GM12878 (cell line): ENCODE measurements at regions not wholly inside any gene's neighbourhood (a gene's known extent, or its start where the extent isn't known, plus 50 kb on each side); places are given as distances from the start of the nearest gene placed in this dataset.

Experiments used
- ATAC-seq: fragments of 200-7000 bp; cut with Tn5 transposase; 3 replicates; pipeline ENCODE4 v1.9.1; 2020; ENCODE audit warnings: mild to moderate bottlenecking, moderate library complexity
- BruUV-seq: library from RNA; stranded (reverse); fragments of 400-500 nt; replicated peaks from 2 replicates; lab custom pipeline; 2021; lab: Mats Ljungman, UMichigan
- CTCF ChIA-PET: fragments of 300-600 bp; sonication (Branson Sonifier 250); formaldehyde crosslinking; extraction: SDS; loops from one replicate; lab custom pipeline; 2021; ENCODE audit warnings: inconsistent platforms; lab: Yijun Ruan, JAX
- POLR2A ChIA-PET: fragments of 350-600 bp; formaldehyde crosslinking; extraction: SDS; loops from one replicate; lab custom pipeline; 2021; ENCODE audit warnings: inconsistent platforms; lab: Charles Lee
- RAD21 ChIA-PET: fragments of 300-600 bp; sonication (Branson Sonifier 250); formaldehyde crosslinking; loops from one replicate; lab custom pipeline; 2023; ENCODE audit warnings: antibody characterized with exemption; ENCODE audit not compliant: unreplicated experiment; lab: Charles Lee
- SMC1A ChIA-PET: fragments of 300-600 bp; sonication (Branson Sonifier 250); formaldehyde crosslinking; loops from one replicate; lab custom pipeline; 2023; ENCODE audit not compliant: unreplicated experiment, uncharacterized antibody; lab: Charles Lee
- DNase-seq: peaks from one replicate; pipeline ENCODE4 v3.0.0-alpha.2; 2011; ENCODE audit warnings: low read depth, low spot score
- FAIRE-seq: peaks from 3 replicates; lab custom pipeline; 2011; peaks lifted over from hg19 to GRCh38; lab: Jason Lieb, UNC
- H2AFZ ChIP-seq: 2 replicates; pipeline ENCODE4 v1.6.0; 2011; ENCODE audit warnings: low read depth, low read length, control low read depth; ENCODE audit not compliant: control insufficient read depth
- H3K27ac ChIP-seq: 2 replicates; pipeline ENCODE4 v1.5.1; 2011; ENCODE audit warnings: control low read depth; ENCODE audit not compliant: control insufficient read depth, insufficient read depth
- H3K27me3 ChIP-seq, 2 experiments: replicated peaks in 1 of 2; 2 replicates each; pipeline versions ENCODE4 v1.6.0 to v1.6.1; 2011; ENCODE audit warnings: low read length in 1 of 2; ENCODE audit not compliant: control insufficient read depth in 2 of 2, insufficient read depth in 2 of 2
- H3K36me3 ChIP-seq, 2 experiments: 2 replicates each; pipeline ENCODE4 v1.5.1; 2011; ENCODE audit warnings: low read length in 1 of 2; ENCODE audit not compliant: control insufficient read depth in 2 of 2, insufficient read depth in 2 of 2
- H3K4me1 ChIP-seq: 2 replicates; pipeline ENCODE4 v1.6.1; 2011; ENCODE audit warnings: mild to moderate bottlenecking, low read length, moderate library complexity, mixed read lengths; ENCODE audit not compliant: control insufficient read depth, insufficient read depth
- H3K4me2 ChIP-seq: 2 replicates; pipeline ENCODE4 v1.6.0; 2011; ENCODE audit warnings: control low read depth; ENCODE audit not compliant: control insufficient read depth, insufficient read depth
- H3K4me3 ChIP-seq: fragments of 200-600 bp; sonication (generic); 2 replicates; pipeline ENCODE4 v1.5.1; 2016
- H3K79me2 ChIP-seq: 2 replicates; pipeline ENCODE4 v1.6.0; 2011; ENCODE audit warnings: low read length; ENCODE audit not compliant: control insufficient read depth, insufficient read depth
- H3K9ac ChIP-seq: 2 replicates; pipeline ENCODE4 v1.8.0; 2011; ENCODE audit warnings: low read length, control low read depth, mixed read lengths; ENCODE audit not compliant: control insufficient read depth, insufficient read depth
- H3K9me3 ChIP-seq: replicated peaks from 3 replicates; pipeline ENCODE4 v1.5.1; 2011; ENCODE audit warnings: mild to moderate bottlenecking, low read length; ENCODE audit not compliant: control insufficient read depth, insufficient read depth
- H4K20me1 ChIP-seq: 2 replicates; pipeline ENCODE4 v1.6.0; 2011; ENCODE audit not compliant: control insufficient read depth, insufficient read depth
- BRCA1 ChIP-seq: IDR thresholded peaks from 2 replicates; pipeline ENCODE4 v1.6.1; 2011; ENCODE audit warnings: low read depth, low read length, improper control_type of control experiment
- CREM ChIP-seq: IDR thresholded peaks from 2 replicates; pipeline ENCODE4 v1.6.1; 2014; ENCODE audit warnings: antibody characterized with exemption, low read depth
- DPF2 ChIP-seq: fragments of 450-650 bp; IDR thresholded peaks from 2 replicates; pipeline ENCODE4 v1.6.1; 2017; ENCODE audit warnings: mild to moderate bottlenecking
- EP300 ChIP-seq, 2 experiments: fragments of 150-350 bp in 1 of 2; IDR thresholded peaks; 2 replicates each; pipeline ENCODE4 v1.6.1; 2011 to 2012; ENCODE audit warnings: low read depth in 2 of 2, low read length in 2 of 2, borderline replicate concordance in 1 of 2, improper control_type of control experiment in 1 of 2, inconsistent platforms in 1 of 2; ENCODE audit not compliant: control insufficient read depth in 1 of 2
- EZH2 ChIP-seq: IDR thresholded peaks from 2 replicates; pipeline ENCODE4 v1.6.1; 2012; ENCODE audit warnings: low read depth, mild to moderate bottlenecking, control low read depth, inconsistent platforms, low read length, borderline replicate concordance; ENCODE audit not compliant: control insufficient read depth
- GABPA ChIP-seq: IDR thresholded peaks from 2 replicates; pipeline ENCODE4 v1.6.1; 2014; ENCODE audit warnings: antibody characterized with exemption, low read depth, mild to moderate bottlenecking, inconsistent platforms
- GATAD2B ChIP-seq: fragments of 450-650 bp; conservative IDR thresholded peaks from 2 replicates; pipeline ENCODE4 v1.6.1; 2017; ENCODE audit warnings: low read depth, mild to moderate bottlenecking, moderate library complexity
- IKZF2 ChIP-seq, 2 experiments: fragments of 450-650 bp; IDR thresholded peaks; 2 replicates each; pipeline ENCODE4 v1.6.1; 2017; ENCODE audit warnings: mild to moderate bottlenecking in 2 of 2, moderate library complexity in 2 of 2
- IRF3 ChIP-seq: fragments of 450-650 bp; IDR thresholded peaks from 2 replicates; pipeline ENCODE4 v1.6.1; 2014; ENCODE audit warnings: mild to moderate bottlenecking
- NFYB ChIP-seq: IDR thresholded peaks from 2 replicates; pipeline ENCODE4 v1.6.1; 2011; ENCODE audit warnings: low read depth, mild to moderate bottlenecking, low read length, improper control_type of control experiment, moderate library complexity; ENCODE audit not compliant: insufficient read depth
- PML ChIP-seq: IDR thresholded peaks from 2 replicates; pipeline ENCODE4 v1.6.1; 2012; ENCODE audit warnings: low read length, inconsistent platforms
- POLR2A ChIP-seq: IDR thresholded peaks from 2 replicates; pipeline ENCODE4 v1.6.1; 2011; ENCODE audit warnings: low read depth, mild to moderate bottlenecking, low read length
- POLR2AphosphoS5 ChIP-seq: IDR thresholded peaks from 2 replicates; pipeline ENCODE4 v1.6.1; 2011; ENCODE audit warnings: mild to moderate bottlenecking, low read length, inconsistent platforms
- RELA ChIP-seq: fragments of 450-650 bp; IDR thresholded peaks from 2 replicates; pipeline ENCODE4 v1.8.0; 2014; ENCODE audit warnings: borderline replicate concordance; ENCODE audit not compliant: partially characterized antibody
- RUNX3 ChIP-seq: IDR thresholded peaks from 2 replicates; pipeline ENCODE4 v1.6.1; 2012; ENCODE audit warnings: low read length, inconsistent platforms
- SMARCA5 ChIP-seq: fragments of 450-650 bp; IDR thresholded peaks from 2 replicates; pipeline ENCODE4 v1.6.1; 2017; ENCODE audit warnings: mild to moderate bottlenecking
- SRF ChIP-seq, 2 experiments: IDR thresholded peaks; 2 replicates each; pipeline ENCODE4 v1.6.1; 2011; ENCODE audit warnings: low read depth in 2 of 2, low read length in 2 of 2, mild to moderate bottlenecking in 1 of 2, moderate library complexity in 1 of 2
- TCF3 ChIP-seq: IDR thresholded peaks from 2 replicates; pipeline ENCODE4 v1.6.1; 2012; ENCODE audit warnings: low read depth, mild to moderate bottlenecking, low read length, borderline replicate concordance; ENCODE audit not compliant: insufficient read depth
- WGBS: methylation state at CpG from one replicate; pipeline ENCODE4 v1.1.6; 2016; ENCODE audit warnings: low lambda C conversion rate; ENCODE audit not compliant: insufficient replicate concordance, insufficient coverage; ENCODE audit errors: missing lambda C conversion rate; 5-methylcytosine and 5-hydroxymethylcytosine counted together
- in situ Hi-C: fragments of 300-500 bp; cut with MboI; formaldehyde crosslinking; loops from 9 replicates; pipeline ENCODE4 v1.14.3; 2018; ENCODE audit warnings: mixed read lengths
- intact Hi-C: fragments of 100-400 bp; cut with micrococcal nuclease; formaldehyde crosslinking; loops from one replicate; pipeline ENCODE4 v1.14.2; 2022; ENCODE audit not compliant: unreplicated experiment
- TF ChIP-seq, protein P1 (sequence below), 3 experiments: IDR thresholded peaks in 2 of 3; conservative IDR thresholded peaks in 1 of 3; 2 replicates each; pipeline ENCODE4 v1.5.1; 2011; ENCODE audit warnings: low read depth in 3 of 3, low read length in 3 of 3, mild to moderate bottlenecking in 3 of 3, control low read depth in 2 of 3, moderate library complexity in 2 of 3, inconsistent platforms in 1 of 3, mixed read lengths in 1 of 3; ENCODE audit not compliant: control insufficient read depth in 2 of 3, insufficient read depth in 1 of 3; ENCODE audit errors: extremely low read depth in 1 of 3

DNA sequence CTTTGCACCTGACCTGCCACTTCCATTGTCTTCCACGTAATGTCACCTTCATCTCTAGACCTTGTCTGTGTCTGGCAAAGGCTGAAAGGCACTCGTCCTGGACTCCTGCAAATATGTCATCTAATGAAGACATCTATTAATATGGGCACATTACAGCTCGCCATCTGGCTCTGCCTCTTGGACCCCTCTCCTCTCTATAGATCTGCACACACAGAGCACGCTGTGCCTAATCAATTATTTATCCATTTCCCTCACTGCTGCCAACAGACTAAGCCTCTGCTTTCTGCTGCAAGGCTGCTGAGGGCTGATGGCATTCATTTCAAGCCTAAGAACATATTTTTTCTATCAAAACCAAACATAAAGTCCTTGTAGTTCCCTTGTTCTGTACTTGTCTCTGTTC lies 573.0 kb downstream of the TUSC7 start:
- no peak overlapping the region for H3K4me3 ChIP-seq
- WGBS: 0% methylated on average over 4 of the region's 4 CpGs

More for the DNA sequence above, 573.0 kb downstream of the TUSC7 start:
- intact Hi-C loops (no loop called here), in situ Hi-C loops (no loop called here)
- DNase-seq (no peak), FAIRE-seq (no peak), ATAC-seq (no peak)
- no peaks in the 10 kb centered on the region for H3K9me3 ChIP-seq
- H3K27me3 ChIP-seq: no peaks in the 10 kb centered on the region; a peak in 1 of 4 replicates
- H3K4me1 ChIP-seq: no peaks in the 10 kb centered on the region
- no peak overlapping the region for H3K27ac ChIP-seq
- H3K4me2 ChIP-seq: no peak overlapping the region
- no peak overlapping the region for H2AFZ ChIP-seq
- no TSS peak for BruUV-seq
- RAD21 ChIA-PET: no interaction called here
- no peaks in the 10 kb centered on the region for H3K79me2 ChIP-seq
- no peaks in the 10 kb centered on the region for H3K36me3 ChIP-seq
- SMC1A ChIA-PET: no interaction called here
- POLR2A ChIA-PET: no interaction called here
- H4K20me1 ChIP-seq: no peaks in the 10 kb centered on the region
- no peak overlapping the region for H3K9ac ChIP-seq
- CTCF ChIA-PET: interaction anchor here (1.0 to 1.4 kb wide), 2 partner anchors 13 to 243 kb away, joined by 3 to 5 read pairs; no protein-coding TSS in a partner anchor
- no peak for TF ChIP-seq NFYB
- TF ChIP-seq TCF3: no peak
- no peak for TF ChIP-seq SMARCA5
- no peak for TF ChIP-seq GABPA
- no peak for TF ChIP-seq EZH2
- TF ChIP-seq RELA: no peak
- TF ChIP-seq POLR2A: no peak
- no peak for TF ChIP-seq DPF2
- TF ChIP-seq CREM: no peak
- no peak for TF ChIP-seq BRCA1
- TF ChIP-seq IKZF2 (IDR thresholded peaks at IDR 0.05): no peak
- no peak for TF ChIP-seq RUNX3
- TF ChIP-seq EP300 (IDR thresholded peaks at IDR 0.05; ENCODE audit: borderline replicate concordance in 1 of 2, control insufficient read depth in 1 of 2, low read depth in 2 of 2, low read length in 2 of 2): no peak
- TF ChIP-seq PML: no peak
- TF ChIP-seq, protein P1, sequence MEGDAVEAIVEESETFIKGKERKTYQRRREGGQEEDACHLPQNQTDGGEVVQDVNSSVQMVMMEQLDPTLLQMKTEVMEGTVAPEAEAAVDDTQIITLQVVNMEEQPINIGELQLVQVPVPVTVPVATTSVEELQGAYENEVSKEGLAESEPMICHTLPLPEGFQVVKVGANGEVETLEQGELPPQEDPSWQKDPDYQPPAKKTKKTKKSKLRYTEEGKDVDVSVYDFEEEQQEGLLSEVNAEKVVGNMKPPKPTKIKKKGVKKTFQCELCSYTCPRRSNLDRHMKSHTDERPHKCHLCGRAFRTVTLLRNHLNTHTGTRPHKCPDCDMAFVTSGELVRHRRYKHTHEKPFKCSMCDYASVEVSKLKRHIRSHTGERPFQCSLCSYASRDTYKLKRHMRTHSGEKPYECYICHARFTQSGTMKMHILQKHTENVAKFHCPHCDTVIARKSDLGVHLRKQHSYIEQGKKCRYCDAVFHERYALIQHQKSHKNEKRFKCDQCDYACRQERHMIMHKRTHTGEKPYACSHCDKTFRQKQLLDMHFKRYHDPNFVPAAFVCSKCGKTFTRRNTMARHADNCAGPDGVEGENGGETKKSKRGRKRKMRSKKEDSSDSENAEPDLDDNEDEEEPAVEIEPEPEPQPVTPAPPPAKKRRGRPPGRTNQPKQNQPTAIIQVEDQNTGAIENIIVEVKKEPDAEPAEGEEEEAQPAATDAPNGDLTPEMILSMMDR (IDR thresholded peaks at IDR 0.05 in 2 of 3, conservative IDR thresholded peaks at IDR 0.05 in 1 of 3; ENCODE audit: control insufficient read depth in 2 of 3, extremely low read depth in 1 of 3, insufficient read depth in 1 of 3, low read depth in 3 of 3, low read length in 3 of 3): no peak
- no peak for TF ChIP-seq SRF (IDR thresholded peaks at IDR 0.05; ENCODE audit: low read depth in 2 of 2, low read length in 2 of 2)
- no peak for TF ChIP-seq POLR2AphosphoS5
- TF ChIP-seq GATAD2B: no peak
- no peak for TF ChIP-seq IRF3
